ENCODE measurements at regions not wholly inside any gene's neighbourhood (a gene's known extent, or its start where the extent isn't known, plus 50 kb on each side); places are given as distances from the start of the nearest gene placed in this dataset.

DNA sequence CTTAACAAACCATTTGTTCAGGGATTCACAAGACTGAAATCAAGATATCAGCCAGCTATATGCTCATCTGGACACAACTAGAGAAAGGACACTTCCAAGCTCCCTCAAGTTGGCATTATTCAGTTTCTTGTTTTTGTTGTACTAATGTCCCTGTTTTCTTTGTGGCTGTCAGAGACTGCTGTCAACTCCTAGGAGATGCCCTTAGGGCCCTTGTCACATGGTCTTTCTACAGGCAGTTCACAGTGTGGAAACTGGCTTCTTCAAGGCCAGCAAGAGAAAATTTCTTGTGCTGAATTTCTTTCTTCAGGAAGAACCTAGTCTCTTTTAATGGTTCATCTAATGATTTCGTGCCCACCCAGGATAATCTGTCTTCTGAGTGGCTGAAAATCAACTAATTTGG is 677.2 kb upstream of the MAN1A1 start:
- Histone ChIP-seq H3K4me2 (ENCODE audit: insufficient read depth in 1 of 2, low read depth in 2 of 2, low read length in 2 of 2) (no peak overlapping the region), H4K5ac (ENCODE audit: insufficient read length, low read depth, low read length) (no peak overlapping the region), H3K4me1 (replicated peaks in 1 of 4; ENCODE audit: control insufficient read depth in 3 of 4, insufficient read depth in 4 of 4, low read length in 3 of 4) (no peaks in the 10 kb centered on the region), H2BK12ac (ENCODE audit: low read depth, low read length) (no peak overlapping the region), H3K36me3 (ENCODE audit: control insufficient read depth in 2 of 4, insufficient read depth in 4 of 4, low read length in 3 of 4) (no peaks in the 10 kb centered on the region), H3K18ac (ENCODE audit: extremely low read depth, low read length) (no peak overlapping the region), H3K27me3 (replicated peaks in 1 of 4; ENCODE audit: control insufficient read depth in 3 of 4, extremely low read depth in 1 of 4, insufficient read depth in 3 of 4, low read length in 3 of 4) (no peaks in the 10 kb centered on the region), H2AFZ (ENCODE audit: low read length) (no peak overlapping the region), H3K9ac (replicated peaks in 1 of 4; ENCODE audit: extremely low read depth in 1 of 4, low read depth in 3 of 4, low read length in 3 of 4) (no peak overlapping the region), H4K8ac (ENCODE audit: extremely low read depth, insufficient read depth, low read length) (no peak overlapping the region), H2BK5ac (ENCODE audit: low read depth, low read length) (no peak overlapping the region), H3K23me2 (ENCODE audit: low read depth, low read length) (no peaks in the 10 kb centered on the region), H3K79me1 (ENCODE audit: low read depth, low read length) (no peaks in the 10 kb centered on the region), H2BK20ac (ENCODE audit: low read length) (no peak overlapping the region), H3K79me2 (ENCODE audit: control insufficient read depth in 1 of 2, insufficient read depth in 2 of 2, low read length in 2 of 2) (no peaks in the 10 kb centered on the region), H4K20me1 (replicated peaks in 1 of 2; ENCODE audit: control insufficient read depth in 1 of 2, insufficient read depth in 2 of 2, low read length in 2 of 2) (no peaks in the 10 kb centered on the region), H3K4me3 (ENCODE audit: extremely low read depth in 1 of 4, insufficient read depth in 2 of 4, low read depth in 3 of 4, low read length in 4 of 4) (no peak overlapping the region), H2AK5ac (ENCODE audit: low read depth, low read length) (no peak overlapping the region), H3K23ac (ENCODE audit: insufficient read length) (no peak overlapping the region), H3K56ac (replicated peaks; ENCODE audit: insufficient read length, low read depth, low read length) (no peak overlapping the region), H3K9me3 (ENCODE audit: insufficient read depth in 2 of 2, low read depth in 1 of 2, low read length in 1 of 2) (no peaks in the 10 kb centered on the region), H3K27ac (ENCODE audit: low read depth, low read length) (no peak overlapping the region), H3K14ac (ENCODE audit: insufficient read length) (no peak overlapping the region), H4K91ac (replicated peaks; ENCODE audit: insufficient read length, low read length) (no peak overlapping the region), H3K4ac (replicated peaks; ENCODE audit: insufficient read length, low read depth, low read length) (no peak overlapping the region), H2BK15ac (ENCODE audit: low read length) (no peak overlapping the region), H2BK120ac (replicated peaks; ENCODE audit: low read depth, low read length) (no peak overlapping the region)
- DNase-seq (ENCODE audit: low read depth in 1 of 2, low spot score in 2 of 2) (no peak), FAIRE-seq (no peak)
- ChIA-PET POLR2A (ENCODE audit: partially characterized antibody) (no interaction called here), CTCF (ENCODE audit: partially characterized antibody) (interaction anchor here (1.2 to 1.5 kb wide), 2 partner anchors 47 to 49 kb away, joined by 3 read pairs; no protein-coding TSS in a partner anchor)
- TF ChIP-seq ZNF274 (IDR thresholded peaks at IDR 0.05; ENCODE audit: borderline replicate concordance, extremely low read depth, low read length): no peak
- no peak for TF ChIP-seq POLR2AphosphoS5 (IDR thresholded peaks at IDR 0.05; ENCODE audit: low read depth, low read length)
- TF ChIP-seq KDM4A (IDR thresholded peaks at IDR 0.05; ENCODE audit: low read depth, low read length, severe bottlenecking): no peak
- TF ChIP-seq, protein P1, sequence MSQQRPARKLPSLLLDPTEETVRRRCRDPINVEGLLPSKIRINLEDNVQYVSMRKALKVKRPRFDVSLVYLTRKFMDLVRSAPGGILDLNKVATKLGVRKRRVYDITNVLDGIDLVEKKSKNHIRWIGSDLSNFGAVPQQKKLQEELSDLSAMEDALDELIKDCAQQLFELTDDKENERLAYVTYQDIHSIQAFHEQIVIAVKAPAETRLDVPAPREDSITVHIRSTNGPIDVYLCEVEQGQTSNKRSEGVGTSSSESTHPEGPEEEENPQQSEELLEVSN (IDR thresholded peaks at IDR 0.05): no peak
- TF ChIP-seq TEAD4 (IDR thresholded peaks at IDR 0.05; ENCODE audit: low read depth, low read length): no peak
- no peak for TF ChIP-seq CREB1 (IDR thresholded peaks at IDR 0.05)
- TF ChIP-seq CBX8 (IDR thresholded peaks at IDR 0.05; ENCODE audit: borderline replicate concordance, low read depth, low read length): no peak
- TF ChIP-seq EZH2 (IDR thresholded peaks at IDR 0.05; ENCODE audit: low read depth, low read length, severe bottlenecking): no peak
- no peak for TF ChIP-seq POLR2A (IDR thresholded peaks at IDR 0.05; ENCODE audit: control extremely low read depth in 1 of 2, low read depth in 2 of 2, low read length in 2 of 2)
- WGBS, 2 experiments (ENCODE audit: extremely low coverage in 1 of 2, insufficient coverage in 1 of 2, insufficient read length in 1 of 2, insufficient replicate concordance in 2 of 2, low coverage in 1 of 2, low lambda C conversion rate in 2 of 2, missing lambda C conversion rate in 1 of 2): 92% methylated on average over 1 of the region's 1 CpG; no CpG with 5 or more reads in 1 of the 2 experiments
